Hematopoietic multipotent progenitor cell treated with erythropoietin and hydrocortisone succinate and interleukin-3 and kit ligand, for 4 days (in vitro differentiated cells): ENCODE measurements at regions not wholly inside any gene's neighbourhood (a gene's known extent, or its start where the extent isn't known, plus 50 kb on each side); places are given as distances from the start of the nearest gene placed in this dataset.
"Not testable (repeated sequence)": the region's sequence is repeated elsewhere in the genome, so short reads cannot be mapped to it uniquely, and the experiment has no call there.

Experiments
- DNase-seq: peaks from one replicate; pipeline ENCODE4 v3.0.0-alpha.2; 2015

DNA sequence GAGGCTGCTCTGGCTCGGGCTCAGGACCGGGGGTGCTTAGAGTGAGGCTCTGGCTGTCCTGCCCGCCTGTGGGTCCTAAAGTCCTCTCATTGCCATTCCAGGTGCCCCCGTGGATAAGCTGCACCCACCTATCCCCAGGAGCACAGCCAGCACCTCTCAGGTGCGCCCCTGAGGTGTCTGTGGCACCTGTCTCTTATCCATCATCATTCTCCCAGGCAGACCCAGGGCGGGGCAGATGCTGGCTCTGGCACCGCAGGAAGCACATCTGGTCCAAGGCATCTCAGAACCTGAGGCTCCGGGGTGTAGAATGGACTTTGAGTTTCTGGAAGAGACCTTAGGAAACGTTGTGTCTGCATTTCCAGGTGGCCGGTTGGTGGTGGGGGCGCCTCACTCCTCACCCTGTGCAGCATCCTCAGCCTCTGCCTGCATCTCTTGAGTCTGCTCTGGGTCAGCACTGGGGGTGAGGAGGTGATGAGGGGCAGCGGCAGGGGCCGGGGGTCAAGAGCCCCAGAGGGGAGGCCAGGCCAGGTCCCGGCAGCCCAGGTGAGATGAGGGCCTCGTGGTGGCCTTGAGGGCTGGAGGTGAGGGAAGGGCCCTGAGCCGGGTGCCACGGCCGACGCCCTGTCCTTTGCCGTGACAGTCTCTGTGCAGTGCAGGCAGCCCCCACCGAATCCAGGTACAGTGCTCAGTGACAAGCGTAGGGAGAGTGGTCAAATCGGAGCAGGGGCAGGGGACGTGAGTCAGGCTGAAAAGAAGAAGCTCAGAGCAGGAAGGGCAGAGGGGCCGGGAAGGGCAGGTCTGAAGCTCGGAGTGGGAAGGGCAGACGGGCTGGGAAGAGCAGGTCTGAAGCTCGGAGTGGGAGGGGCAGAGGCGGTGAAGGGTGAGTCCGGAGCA is 173.5 kb downstream of the NPIPB11 start:
- no peak for DNase-seq

DNA sequence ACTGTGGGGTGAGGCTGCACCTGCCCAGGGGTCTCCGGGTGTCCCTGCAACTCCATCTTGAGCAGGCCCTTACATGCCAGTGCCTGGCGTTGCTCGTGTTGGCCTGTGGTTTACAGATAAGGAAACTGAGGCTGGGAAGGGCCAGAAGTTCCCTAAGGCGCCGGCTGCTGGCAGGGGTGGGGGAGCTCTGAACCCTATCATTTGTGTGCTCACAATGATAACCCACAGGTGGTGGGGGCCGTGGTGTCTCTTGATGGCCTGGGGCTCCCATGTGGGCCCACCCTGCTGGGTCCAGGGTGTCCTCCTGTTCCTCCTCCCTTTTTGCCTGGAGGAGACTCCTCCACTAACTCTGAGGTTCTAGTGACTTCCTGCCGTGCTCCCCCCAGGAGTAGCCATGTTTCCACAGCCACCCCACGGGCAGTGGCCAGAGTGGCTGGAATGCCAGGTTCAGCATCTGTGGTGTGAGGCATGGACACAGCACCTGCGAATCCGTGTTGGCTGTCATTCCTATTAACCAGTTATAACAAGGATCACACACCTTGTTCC is 174.3 kb downstream of the NPIPB11 start:
- DNase-seq, result not testable (repeated sequence)

DNA sequence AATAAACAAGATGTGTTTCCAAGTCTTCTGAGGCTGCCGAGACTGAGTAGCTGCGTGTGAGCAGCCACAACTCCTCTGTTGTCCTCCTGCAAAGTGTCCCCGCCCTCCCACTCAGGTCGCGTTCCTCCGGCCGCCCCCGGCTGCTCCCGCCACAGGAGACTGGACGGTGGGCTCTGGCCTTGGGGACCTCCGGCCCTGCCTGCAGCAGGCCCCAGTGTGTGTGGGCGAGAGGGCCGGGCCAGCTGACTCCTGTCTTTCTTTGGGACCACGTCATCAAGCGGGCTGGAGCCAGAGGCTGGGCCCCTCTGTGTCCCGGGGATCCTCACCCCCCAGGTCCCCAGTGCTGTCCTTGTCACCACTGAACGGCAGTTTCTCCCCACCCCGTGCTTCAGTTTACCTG is 175.3 kb downstream of the NPIPB11 start:
- no peak for DNase-seq

DNA sequence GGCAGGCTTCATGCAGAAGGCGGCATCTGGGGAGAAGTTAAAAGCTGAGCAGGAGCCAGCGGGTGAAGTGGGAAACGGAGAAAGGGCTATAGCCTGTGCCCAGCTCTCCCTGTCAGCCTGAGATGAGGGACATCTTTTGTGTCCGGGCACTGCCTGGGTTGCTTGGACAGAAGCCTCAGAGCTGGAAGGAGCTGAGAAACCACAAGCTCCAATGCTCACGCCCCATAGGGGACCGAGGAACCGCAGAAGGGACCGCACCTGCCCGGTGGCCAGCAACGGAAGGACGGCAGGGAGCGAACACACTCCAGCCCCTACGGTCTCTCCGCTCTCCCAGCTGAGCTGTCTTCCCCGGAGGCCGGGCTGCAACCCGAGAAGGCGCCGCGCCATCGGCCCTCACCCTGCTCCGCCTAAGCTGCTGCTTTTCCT is 175.8 kb downstream of the NPIPB11 start:
- DNase-seq, result no peak

DNA sequence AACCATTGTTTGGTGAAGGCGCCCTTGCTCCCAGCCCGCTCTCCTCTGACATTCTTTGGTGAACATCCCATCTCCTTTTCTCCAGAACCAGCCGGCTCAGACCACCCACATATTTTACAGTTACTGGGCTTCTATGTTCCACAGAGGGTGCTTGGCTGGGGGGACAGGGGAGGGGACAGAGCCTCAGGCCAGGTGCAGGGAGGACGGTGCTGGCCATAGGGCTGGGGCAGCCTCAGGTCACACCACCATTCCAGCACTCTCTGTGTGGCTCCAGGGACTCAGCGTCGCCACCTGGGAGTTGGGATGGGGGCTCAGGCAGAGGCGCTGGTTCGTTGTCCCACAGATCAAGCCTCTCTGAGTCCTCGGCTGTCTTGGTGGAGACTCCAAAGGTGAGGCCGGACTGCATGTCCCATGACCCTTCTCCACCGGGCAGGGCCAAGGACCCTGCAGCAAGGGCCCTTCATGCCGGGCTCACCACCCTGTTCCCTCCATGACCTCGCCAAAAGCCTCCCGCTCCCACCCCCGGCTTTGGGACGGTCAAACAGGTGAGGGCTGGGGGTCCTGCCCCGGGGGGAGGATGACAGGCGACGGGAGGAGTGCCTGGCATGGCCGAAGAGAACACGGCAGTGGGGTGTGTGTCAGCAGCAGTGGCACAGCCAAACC is 176.4 kb downstream of the NPIPB11 start:
- not testable (repeated sequence) for DNase-seq

DNA sequence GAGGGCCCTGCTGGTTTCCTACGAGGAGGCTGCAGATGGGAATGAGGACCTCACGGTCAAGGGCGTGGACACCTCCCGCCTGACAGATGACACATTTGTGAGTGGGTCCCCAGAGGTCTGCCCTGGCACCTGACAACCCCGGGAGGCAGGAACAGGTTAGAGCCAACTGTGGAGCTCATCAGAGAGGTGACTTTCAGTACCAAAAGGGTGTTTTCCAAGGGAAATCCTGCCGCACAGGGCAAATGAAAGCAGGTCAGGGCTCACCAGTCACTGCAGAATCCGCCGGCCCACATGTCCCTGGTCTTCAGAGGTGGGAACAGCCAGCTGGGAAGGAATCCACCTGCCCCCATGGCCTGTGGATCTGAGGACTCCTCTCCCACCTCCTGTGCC is 176.9 kb downstream of the NPIPB11 start:
- DNase-seq, result not testable (repeated sequence)

DNA sequence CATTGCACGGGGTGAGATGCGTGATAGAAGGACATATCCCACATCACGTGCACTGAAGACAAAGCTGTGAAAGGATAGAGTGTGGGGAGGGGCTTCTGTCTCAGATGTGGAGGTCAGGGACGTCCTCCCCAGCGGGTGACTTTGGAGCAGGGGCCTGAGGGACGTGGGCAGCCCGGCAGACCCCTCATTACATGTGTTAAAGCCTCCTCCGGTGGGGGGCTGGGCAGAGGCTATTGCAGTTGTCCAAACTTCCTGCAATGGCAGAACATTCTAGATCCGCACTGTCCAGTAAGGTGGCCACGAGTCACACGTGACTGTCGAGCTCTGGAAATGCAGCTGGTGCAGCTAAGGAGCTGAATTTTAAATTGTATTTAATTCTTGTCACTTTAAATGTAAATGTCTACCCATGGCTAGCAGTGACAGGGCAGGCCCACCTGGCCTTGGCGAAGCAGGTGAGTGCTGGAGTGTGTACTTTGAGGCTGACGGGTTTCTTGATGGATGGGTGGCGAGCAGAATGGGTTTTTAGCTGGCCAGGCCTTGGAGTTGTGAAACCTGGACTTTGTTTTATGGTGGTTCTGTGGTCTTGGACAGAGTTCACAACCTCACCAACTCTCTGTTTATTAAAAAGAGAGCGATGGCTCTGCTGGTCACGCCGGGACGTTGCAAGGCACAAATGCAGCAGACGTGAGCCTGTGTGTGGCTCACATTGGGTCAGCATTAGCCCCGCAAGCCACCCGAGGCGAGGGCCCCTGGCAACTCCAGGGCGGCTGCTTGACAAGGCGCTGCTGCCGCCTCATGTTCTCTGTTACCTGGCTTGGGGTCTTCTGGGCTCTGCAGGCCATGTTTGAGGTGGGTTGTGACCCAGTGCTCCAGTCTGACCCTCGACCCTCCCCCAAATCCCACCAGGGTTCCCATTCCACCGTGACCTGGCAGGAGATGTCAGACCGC is 177.6 kb downstream of the NPIPB11 start:
- DNase-seq, result not testable (repeated sequence)

DNA sequence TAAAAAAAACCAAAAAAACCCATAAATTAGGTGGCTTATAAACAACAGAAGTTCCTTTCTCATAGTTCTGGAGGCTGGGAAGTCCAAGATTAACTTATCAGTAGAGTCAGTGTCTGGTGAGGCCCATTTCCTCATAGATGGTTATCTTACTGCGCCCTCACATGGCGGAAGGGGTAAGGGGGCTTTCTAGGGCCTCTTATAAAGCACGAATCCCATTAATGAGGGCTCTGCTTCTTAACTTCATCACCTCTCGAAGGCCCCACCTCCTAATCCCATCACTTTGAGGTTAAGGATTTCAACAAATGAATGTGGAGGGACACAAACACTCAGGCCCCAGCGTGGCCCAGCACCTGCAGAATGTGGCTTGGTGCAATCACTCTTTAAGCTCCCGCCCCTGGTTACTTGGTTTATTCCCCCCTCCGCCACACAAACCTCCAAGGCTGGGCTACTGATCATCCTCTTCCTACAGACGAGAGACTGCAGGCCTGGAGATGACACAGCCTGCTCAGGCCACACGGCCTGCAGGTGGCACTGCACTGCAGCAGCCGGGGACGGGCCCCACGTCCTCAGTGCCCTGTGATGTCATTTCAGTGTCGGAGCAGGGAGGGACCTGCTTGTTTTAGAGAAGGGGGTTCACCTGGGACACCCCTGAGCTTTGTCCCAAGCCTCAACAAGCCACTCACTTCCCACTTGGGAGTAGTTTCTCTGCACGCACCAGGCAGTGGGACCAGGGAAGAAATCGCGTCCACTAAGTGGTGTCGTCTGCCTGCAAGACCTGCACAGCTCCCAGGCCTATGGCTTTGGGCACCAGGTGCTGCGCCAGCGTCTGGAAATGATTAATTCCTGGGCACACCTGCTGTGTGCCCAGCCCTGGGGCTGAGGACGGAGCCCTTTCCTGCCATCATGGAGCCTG is 178.5 kb downstream of the NPIPB11 start:
- peak; percentile 82 for DNase-seq

DNA sequence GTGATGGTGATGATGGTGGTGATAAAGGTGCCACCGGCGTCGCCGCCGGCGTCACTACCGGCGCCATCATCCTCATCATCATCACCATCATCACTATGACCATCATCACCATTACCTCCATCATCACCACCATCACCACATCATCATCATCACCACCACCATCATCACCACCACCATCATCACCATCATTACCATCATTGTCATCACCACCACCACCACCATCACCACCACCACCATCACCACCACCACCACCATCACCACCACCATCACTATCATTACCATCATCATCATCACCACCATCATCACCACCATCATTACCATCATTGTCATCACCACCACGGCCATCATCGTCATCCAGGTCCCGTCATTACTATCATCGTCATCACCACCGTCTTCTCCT is 179.7 kb downstream of the NPIPB11 start:
- no peak for DNase-seq

DNA sequence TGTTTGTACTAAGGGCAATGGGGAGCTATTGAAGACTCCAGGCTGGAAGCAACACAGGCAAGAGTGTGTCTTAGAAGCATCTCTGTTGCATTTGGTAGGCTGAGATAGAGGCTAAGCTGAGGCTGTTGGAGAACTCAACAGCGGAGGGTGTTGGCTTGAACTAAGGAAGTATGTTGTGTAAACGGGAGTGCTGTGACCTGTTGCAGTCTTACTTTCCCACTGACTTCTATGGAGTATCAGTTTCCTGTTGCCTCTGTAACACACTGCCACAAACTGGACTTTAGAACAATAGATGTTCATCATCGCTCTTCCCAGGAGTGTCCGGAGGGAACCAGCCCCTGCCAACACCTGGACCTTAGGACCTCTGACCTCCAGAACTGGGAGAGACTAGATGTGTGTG is 181.8 kb downstream of the NPIPB11 start:
- DNase-seq, result not testable (repeated sequence)

DNA sequence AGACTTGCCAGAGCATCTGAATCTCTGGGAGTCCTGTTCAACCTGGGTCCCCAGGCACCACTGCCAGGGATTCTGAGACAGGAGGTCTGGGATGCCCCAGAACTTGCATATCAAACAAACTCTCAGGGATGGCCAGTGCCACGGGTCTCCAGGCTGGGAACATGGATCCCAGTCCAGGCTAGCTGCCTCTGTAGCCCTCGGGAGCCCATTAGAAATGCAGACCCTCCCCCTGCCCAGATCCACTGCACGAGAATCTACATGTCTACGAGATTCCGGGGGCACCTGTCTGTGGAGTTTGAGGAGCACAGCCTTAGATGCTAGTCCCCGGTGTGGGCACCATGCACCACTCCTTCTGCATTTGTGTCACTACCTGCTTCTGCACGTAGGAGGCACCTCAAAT is 183.9 kb downstream of the NPIPB11 start:
- DNase-seq, result not testable (repeated sequence)

DNA sequence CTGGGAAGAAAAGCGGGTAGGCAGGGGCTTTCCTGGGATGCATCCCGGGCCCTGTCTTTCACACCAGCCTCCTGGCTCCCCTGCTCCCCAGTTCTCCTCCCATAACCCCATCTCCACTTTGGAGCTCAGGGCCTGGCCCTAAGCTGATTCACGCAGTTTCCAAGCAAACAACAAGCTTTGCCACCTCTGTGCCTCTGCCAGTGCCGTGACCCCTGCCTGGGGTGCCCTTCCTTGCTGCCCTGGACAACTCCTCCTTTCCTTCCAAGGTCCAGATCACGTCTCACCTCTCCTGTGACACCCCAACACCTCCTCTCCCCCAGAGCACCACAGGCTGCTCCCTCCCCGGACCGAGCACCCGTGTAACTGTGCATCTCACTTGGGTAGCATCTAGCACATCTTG is 184.5 kb downstream of the NPIPB11 start:
- DNase-seq, result not testable (repeated sequence)

DNA sequence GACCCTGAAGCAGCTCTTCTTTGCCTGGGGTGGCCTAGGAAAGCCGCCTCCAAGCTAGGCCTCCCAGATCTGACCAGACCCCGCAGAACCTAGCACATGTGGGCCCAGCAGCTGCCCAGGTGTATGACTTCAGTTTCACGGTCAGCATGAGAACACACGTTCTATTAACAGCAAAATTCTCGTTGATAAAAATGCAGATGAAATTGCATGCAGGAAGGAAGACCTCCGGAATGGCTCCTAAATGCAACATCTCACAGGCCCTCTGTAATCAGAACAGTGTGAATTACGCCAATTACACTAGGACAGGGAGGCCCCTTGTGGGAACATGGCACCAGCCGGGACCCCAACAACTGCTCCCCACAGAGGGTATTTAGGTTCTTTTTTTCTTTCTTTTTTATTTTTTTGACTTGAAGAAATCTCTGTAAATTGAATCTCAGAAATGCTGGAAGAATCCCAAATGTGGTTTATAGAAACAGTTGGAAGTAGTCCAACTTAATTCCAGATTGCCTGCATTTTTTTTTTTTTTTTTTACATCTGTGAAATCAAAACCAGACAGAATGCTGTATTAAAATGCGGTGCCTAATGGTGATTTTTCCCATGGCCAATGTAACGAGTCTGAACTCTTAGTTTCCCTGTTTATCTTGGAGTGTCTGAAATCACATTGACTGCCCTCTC is 185.1 kb downstream of the NPIPB11 start:
- DNase-seq, result not testable (repeated sequence)

DNA sequence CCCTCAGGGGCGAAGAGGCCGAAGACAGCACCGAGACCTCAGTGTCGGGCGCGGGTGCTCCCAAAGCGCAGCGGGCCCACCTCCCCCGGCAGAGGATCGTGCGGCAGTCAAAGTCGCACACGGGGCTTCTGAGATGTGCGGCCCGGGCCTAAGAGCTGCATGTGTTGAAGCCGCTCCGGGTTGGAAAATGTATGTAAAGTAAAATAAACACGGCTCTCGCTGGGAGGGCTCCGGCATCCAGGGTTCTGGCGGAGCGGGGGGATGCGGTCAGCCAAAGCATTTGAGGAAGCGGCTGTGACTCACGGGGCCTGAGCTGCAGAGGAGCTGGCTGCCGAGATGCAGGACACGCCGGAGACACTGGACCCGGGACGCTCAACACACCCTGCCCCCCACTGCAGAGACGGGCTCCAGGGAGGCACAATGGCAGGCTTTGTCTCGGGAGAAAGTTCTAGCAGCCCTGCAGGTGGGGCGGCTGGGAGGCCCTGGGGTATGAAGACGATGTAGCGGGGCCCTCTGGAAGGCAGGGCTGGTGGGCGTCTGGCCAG is 185.8 kb downstream of the NPIPB11 start:
- DNase-seq, result not testable (repeated sequence)

DNA sequence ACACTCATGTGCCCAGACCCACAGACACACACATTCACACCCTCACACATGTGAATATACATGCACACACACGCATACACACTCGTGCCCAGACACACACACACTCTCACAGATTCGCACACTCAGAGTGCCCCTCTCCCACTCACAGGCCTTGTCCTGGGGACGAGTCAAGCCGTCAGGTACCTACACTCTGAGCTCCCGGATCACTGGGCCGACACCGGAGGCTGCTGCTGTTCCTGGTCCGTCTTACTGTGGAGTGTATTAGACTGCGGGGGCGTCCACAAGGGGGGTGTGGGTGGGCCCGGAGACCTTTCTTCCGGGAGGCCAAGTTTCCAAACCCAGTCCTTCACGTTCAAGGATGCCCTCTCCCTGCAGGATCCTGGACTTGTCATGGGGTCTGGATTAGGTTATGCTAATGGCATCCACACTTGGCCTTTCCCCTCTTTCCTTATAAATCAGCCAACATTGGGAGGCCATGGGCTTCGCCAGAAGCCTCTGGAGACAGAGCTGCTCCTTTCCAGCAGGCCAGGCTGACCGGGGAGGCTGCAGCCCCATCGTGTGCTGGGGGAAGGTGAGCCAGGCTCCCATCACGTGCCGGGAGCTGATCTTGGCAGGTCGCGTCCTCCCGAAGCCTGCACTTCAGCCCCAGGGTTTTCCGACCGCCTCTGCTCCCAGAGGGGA is 186.4 kb downstream of the NPIPB11 start:
- not testable (repeated sequence) for DNase-seq

DNA sequence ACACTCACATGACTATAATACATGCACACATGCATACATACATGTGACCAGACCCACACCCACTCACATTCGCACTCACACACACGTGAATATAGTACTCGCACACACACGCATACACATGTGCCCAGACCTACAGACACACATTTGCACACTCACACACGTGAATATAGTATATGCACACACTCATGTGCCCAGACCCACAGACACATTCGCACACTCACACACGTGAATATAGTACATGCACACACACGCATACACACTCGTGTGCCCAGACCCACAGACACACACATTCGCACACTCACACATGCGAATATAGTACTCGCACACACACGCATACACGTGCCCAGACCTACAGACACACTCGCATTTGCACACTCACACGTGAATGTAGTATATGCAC is 186.9 kb downstream of the NPIPB11 start:
- not testable (repeated sequence) for DNase-seq

DNA sequence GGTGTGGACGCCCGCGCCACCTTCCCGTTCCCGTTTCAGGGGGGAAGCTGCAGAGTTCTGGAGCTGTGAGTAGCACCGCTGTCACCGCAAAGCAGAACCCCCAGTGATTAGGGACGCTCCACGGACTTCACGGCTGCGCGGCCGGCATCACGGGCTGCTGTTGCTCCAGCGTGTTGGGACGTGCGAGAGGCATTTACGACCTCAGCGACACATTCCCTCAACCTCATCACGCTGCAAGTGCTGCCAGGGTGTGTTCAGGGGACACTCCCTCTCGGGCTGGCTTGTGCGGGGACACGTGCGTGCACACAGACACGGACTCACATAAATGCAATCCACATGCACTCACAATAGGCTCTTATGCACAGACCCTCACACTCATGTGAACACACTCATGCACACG is 187.9 kb downstream of the NPIPB11 start:
- not testable (repeated sequence) for DNase-seq

DNA sequence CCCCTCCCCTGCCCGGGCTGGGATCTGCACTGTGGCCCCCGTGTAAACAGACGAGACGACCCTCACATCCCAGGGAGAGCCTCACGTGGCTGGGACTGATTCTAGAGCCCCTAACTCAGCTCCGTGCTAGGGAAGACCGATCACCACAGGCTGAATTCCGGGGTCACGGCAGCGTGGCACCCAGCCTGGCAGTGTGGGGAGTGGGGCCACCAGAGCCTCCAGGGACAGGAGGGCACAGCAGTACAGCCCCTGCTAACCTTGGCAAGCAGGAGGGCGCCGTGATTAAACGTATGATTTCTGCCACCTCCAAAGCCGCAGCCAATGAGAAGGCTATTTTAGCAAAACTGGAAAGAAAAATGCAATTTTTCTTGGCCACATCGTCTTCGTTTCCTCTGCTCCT is 188.3 kb downstream of the NPIPB11 start:
- not testable (repeated sequence) for DNase-seq

DNA sequence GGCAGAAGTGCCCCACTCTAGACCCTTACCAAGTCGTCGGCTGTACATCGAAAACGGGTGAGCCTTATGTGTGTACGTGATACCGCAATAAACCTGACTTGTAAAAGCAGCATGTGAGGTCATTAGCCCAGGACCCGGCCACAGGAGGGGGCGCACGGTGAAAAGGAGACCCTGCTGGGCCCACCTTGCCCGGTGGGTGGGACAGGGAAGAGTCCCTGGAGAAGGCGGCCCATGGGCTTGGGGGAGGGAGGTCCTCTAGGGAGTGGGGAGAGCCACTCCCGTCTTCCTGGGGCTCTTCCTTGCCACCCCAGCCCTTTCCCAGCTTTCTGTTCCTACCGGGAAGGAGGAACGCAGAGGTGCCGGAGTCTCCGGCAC is 188.8 kb downstream of the NPIPB11 start:
- not testable (repeated sequence) for DNase-seq
